GM21367 (cell line): ENCODE measurements at regions not wholly inside any gene's neighbourhood (a gene's known extent, or its start where the extent isn't known, plus 50 kb on each side); places are given as distances from the start of the nearest gene placed in this dataset.
"Not testable (repeated sequence)": the region's sequence is repeated elsewhere in the genome, so short reads cannot be mapped to it uniquely, and the experiment has no call there.

ENCODE experiments used
- ATAC-seq: cut with Tn5 transposase; IDR thresholded peaks from one replicate; pipeline ENCODE4 v1.9.1; 2021; ENCODE audit not compliant: unreplicated experiment

GRCh38 chr21:10402461-10402860 lies 118.9 kb upstream of the TPTE start:
- ATAC-seq, result not testable (repeated sequence)

- not testable (repeated sequence) for ATAC-seq
These were observed 116.1 kb upstream of the TPTE start for GRCh38 chr21:10405331-10405730.

- not testable (repeated sequence) for ATAC-seq
These were observed 111.6 kb upstream of the TPTE start for GRCh38 chr21:10409786-10410185.

GRCh38 chr21:10410354-10410929 lies 110.9 kb upstream of the TPTE start:
- not testable (repeated sequence) for ATAC-seq

- not testable (repeated sequence) for ATAC-seq
These were observed 109.4 kb upstream of the TPTE start for GRCh38 chr21:10411776-10412526.

GRCh38 chr21:10412928-10413246 lies 108.5 kb upstream of the TPTE start:
- ATAC-seq, result not testable (repeated sequence)

- not testable (repeated sequence) for ATAC-seq
These were observed 107.9 kb upstream of the TPTE start for GRCh38 chr21:10413247-10414120.

GRCh38 chr21:10414121-10414924 lies 107.1 kb upstream of the TPTE start:
- not testable (repeated sequence) for ATAC-seq

- not testable (repeated sequence) for ATAC-seq
These were observed 106.5 kb upstream of the TPTE start for GRCh38 chr21:10414925-10415254.

- ATAC-seq, result not testable (repeated sequence)
These were observed 105.9 kb upstream of the TPTE start for GRCh38 chr21:10415456-10415855.

- not testable (repeated sequence) for ATAC-seq
These were observed 105.5 kb upstream of the TPTE start for GRCh38 chr21:10415859-10416258.

GRCh38 chr21:10416691-10417447 lies 104.5 kb upstream of the TPTE start:
- not testable (repeated sequence) for ATAC-seq

GRCh38 chr21:10417551-10418002 lies 103.8 kb upstream of the TPTE start:
- ATAC-seq, result not testable (repeated sequence)

GRCh38 chr21:10418250-10419048 lies 102.9 kb upstream of the TPTE start:
- not testable (repeated sequence) for ATAC-seq

GRCh38 chr21:10421199-10421598 lies 100.2 kb upstream of the TPTE start:
- ATAC-seq, result not testable (repeated sequence)

GRCh38 chr21:10421601-10422000 lies 99.8 kb upstream of the TPTE start:
- ATAC-seq, result not testable (repeated sequence)

- not testable (repeated sequence) for ATAC-seq
These were observed 97.1 kb upstream of the TPTE start for GRCh38 chr21:10424097-10424886.

GRCh38 chr21:10424887-10425145 lies 96.6 kb upstream of the TPTE start:
- not testable (repeated sequence) for ATAC-seq

- ATAC-seq, result no peak
These were observed 95.5 kb upstream of the TPTE start for GRCh38 chr21:10425856-10426255.
